Ovary (tissue), 3 donors: ENCODE measurements at regions not wholly inside any gene's neighbourhood (a gene's known extent, or its start where the extent isn't known, plus 50 kb on each side); places are given as distances from the start of the nearest gene placed in this dataset.

Experiments used
- CTCF ChIP-seq, 3 donors: fragments of 450-650 bp in 2 of 3; fragments of 200-600 bp in 1 of 3; IDR thresholded peaks; one replicate each; pipeline versions ENCODE4 v1.5.1 to v1.8.0; 2016 to 2022; ENCODE audit warnings: antibody characterized with exemption in 3 of 3, mild to moderate bottlenecking in 1 of 3
- EP300 ChIP-seq: sonication (generic); formaldehyde crosslinking; IDR thresholded peaks from one replicate; pipeline ENCODE4 v1.6.1; 2017; ENCODE audit warnings: antibody characterized with exemption
- POLR2A ChIP-seq: fragments of 450-650 bp; IDR thresholded peaks from one replicate; pipeline ENCODE4 v1.6.1; 2017; ENCODE audit warnings: antibody characterized with exemption, mild to moderate bottlenecking, moderate library complexity
- donor health status: DM: no; HTN: no; CAD: no.

GRCh38 chrX:13933352-13933751, 96.3 kb downstream of the GEMIN8 start:
- TF ChIP-seq CTCF (IDR thresholded peaks at IDR 0.05) (no peak), EP300 (no peak), POLR2A (no peak)
